22Rv1 (cell line): ENCODE measurements at regions not wholly inside any gene's neighbourhood (a gene's known extent, or its start where the extent isn't known, plus 50 kb on each side); places are given as distances from the start of the nearest gene placed in this dataset.

ENCODE experiments used
- H3K27ac ChIP-seq: fragments of 450-650 bp; 2 replicates; pipeline ENCODE4 v1.5.1; 2017
- ZFX ChIP-seq: fragments of 450-650 bp; IDR thresholded peaks from 2 replicates; pipeline ENCODE4 v1.6.1; 2017; ENCODE audit warnings: antibody characterized with exemption, borderline replicate concordance
- TF ChIP-seq, protein P1 (sequence below): fragments of 450-650 bp; IDR thresholded peaks from 2 replicates; pipeline ENCODE4 v1.5.1; 2017; ENCODE audit warnings: mild to moderate bottlenecking

DNA sequence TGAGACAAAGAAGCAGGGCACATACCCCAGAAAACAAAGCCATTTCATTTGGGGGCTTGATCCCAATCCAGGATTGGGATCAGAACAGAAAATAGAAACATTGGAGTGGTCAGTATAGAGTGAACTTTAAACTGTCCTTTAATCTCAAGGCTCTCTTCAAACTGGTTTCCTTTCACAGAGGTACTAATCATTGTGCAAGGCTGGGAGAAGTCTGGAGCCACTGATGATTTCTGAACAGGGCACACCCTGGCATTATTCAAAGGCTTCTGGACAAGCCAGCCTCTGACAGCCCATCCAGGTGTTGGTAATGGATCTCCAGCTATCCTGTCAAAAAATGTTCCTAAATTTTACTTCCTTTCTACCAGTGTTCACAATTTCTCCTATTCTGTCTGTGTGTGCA is 244.5 kb downstream of the DDX3Y start:
- H3K27ac ChIP-seq = no peak overlapping the region
- TF ChIP-seq ZFX = no peak
- TF ChIP-seq, protein P1, sequence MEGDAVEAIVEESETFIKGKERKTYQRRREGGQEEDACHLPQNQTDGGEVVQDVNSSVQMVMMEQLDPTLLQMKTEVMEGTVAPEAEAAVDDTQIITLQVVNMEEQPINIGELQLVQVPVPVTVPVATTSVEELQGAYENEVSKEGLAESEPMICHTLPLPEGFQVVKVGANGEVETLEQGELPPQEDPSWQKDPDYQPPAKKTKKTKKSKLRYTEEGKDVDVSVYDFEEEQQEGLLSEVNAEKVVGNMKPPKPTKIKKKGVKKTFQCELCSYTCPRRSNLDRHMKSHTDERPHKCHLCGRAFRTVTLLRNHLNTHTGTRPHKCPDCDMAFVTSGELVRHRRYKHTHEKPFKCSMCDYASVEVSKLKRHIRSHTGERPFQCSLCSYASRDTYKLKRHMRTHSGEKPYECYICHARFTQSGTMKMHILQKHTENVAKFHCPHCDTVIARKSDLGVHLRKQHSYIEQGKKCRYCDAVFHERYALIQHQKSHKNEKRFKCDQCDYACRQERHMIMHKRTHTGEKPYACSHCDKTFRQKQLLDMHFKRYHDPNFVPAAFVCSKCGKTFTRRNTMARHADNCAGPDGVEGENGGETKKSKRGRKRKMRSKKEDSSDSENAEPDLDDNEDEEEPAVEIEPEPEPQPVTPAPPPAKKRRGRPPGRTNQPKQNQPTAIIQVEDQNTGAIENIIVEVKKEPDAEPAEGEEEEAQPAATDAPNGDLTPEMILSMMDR = no peak

DNA sequence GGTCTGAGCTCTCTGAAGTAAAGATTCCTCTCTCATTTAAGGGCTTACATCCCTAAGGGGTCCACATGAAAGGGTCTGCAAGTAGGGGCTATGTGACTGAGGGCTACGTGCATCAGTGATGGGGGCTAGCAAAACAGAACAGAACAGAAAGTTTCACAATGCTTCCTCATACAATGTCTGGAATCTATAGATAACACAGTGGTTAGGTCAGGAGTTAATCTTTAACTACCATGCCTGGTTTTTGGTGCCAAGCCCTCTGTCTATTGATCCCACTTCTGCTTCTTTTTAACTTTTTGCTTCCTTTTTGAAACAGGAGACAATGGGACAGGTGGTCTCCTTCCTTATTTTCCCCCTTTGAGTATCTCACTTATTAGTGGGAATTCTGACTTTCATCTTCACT is 263.0 kb downstream of the DDX3Y start:
- TF ChIP-seq ZFX = no peak
- TF ChIP-seq, protein P1 = no peak
- no peak overlapping the region for H3K27ac ChIP-seq

DNA sequence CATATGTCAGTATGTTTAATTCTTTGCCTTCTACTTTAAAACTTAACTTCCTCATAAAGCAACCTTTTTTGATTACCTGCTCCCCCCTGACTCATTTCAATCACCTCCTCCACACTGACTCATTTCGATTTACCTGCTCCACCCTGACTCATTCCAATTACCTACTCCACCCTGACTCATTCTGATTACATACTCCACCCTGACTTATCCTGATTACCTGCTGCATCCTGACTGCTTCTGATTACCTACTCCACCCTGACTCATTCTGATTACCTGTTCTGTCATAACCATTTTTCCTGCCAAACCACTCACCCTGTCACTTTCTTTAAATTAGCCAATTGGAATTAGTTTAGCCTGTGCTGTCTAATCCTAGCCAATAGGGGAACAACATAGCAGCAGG is 263.6 kb downstream of the DDX3Y start:
- no peak for TF ChIP-seq ZFX
- TF ChIP-seq, protein P1 = no peak
- H3K27ac ChIP-seq = no peak overlapping the region
